ENCODE measurements at regions not wholly inside any gene's neighbourhood (a gene's known extent, or its start where the extent isn't known, plus 50 kb on each side); places are given as distances from the start of the nearest gene placed in this dataset.
A peak's percentile ranks its signal among the peaks of the same experiment; 100 is the strongest.

DNA sequence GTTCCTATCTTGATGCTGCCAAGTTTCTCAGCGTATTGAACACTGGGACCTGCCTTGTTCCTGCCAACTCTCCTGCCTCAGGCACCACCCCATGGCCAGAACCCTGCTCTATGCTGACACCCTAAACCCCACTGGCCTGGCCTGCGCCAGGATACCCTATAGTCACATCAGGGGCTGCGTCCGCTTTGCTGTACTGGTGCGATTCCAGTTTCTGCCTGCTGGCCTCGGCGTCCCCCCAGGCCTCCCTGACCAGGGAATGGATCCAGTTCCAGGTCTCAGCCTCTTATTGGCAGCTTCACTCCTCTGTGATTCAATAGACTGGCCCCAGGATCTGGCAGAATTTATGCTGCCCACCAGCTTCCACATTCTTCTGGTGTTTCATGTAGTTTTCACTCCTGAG is 55.0 kb downstream of the GPR6 start:
- no peak for DNase-seq

DNA sequence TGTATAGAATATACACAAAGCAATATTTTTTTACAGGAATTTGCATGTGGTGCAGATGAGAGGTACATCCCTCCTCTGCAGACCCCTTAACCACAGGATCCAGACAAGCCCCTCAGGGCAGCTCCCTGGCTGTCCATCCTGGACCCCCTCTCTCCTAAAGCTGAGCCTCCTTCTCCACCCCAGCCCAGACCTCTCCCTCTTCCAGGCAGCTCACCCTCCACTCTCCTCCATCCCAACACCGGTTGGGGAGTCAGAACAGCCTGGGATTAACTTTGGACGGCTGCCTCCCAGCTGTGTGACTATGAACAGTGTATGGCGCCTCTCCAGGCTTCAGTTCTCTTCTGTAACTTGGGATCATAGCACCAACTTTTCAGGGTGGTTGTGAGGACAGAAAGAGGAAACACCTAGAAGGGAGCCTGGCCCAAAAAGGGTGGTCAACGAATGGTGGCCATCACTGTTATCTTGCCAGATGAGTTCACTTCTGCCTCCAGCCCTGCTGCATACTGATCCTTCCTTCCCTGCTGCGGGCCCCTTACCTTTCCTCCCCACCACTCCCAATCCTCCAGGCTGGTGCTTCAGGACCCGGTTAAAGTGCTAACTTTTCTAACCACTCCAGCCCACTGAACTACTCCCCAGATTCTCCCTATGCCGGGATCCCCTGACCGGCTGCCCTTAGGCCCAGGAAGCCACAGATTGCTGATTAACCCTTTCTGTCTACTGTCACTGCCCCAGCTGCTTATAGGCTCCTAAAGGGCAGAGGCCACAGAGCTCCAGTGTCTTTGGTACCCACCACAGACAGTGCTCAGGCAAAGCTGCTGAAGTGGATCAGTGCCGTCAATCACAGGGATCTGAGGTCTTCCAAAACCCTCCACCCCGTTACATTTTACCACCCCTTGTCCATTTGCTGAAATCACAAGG is 55.9 kb downstream of the GPR6 start:
- no peak for DNase-seq

DNA sequence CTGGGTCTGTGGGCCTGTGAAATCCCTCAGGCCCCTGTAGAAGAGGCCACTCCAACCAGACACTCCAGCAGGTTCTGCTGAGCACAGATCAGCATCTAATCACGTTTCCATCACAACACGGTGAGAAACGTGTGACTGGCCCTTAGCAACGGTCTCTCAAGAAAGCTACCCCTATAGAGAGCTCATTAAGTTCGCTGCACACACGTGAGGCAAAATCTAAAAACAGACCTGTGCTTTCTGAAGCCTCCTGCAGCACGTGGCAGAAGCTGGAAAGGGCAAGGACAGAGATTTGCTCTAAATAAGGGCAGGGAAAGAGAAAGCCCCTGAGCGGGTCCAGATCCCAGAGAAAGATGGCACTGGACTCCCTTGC is 56.5 kb downstream of the GPR6 start:
- no peak for DNase-seq

DNA sequence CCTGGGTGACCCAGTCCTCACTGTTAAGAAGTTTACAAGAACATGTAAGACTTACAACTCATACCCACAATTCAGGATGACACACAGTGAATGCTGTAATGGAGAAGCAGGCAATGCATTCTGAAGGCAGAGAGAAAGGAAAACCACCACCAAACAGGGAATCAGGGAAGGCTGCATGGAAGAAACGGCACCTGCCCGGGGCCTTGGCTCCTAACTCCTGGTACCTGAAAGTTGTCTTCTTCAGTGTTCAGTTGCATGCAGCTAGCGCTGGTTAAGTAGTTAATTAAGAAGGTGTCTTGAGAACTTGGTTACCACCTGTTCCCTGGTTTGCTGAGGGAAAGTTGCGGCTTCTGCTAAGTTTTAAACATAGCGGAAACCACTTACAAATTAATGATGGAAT is 57.2 kb downstream of the GPR6 start:
- DNase-seq, result no peak

DNA sequence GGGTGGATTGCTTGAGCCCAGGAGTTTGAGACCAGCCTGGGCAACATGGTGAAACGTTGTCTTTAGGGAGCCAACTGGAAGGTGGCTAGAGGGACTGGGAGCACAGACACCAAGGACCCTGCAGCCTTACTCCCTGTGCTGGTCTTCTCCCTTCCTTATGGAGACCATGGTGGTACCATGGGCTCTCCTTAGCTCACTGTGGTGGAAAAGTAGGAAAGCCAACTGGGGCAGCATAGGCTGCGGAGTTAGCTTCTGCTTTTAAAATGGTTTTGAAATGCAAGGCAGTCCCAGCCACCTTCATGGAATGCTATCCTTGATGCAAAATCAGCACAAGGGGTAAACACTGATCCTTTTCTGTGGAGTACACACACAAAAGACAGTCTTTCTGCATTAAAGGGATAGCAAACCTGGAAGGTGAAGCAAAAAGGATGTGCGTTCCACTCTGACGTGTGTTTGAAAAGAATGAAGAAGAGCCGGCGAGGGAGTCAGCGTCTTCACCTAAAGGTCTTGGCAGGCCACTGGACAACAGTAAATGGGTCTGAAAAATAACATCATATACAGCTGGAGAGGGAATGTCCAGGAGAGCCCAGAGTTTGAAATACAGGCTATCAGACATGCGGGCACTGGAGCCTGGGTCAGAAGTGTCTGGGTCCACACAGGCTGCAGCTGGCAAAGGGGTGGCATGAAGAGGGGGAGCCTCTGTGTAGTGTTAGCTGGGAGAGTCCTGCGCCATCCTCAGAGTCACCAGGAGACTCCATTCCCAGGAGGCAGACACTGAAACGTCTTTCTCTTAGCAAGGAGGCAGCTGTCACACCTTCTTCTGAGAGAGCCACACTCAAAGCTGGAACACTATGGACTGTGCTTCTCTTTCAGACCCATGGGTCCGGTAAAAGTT is 58.5 kb downstream of the GPR6 start:
- DNase-seq, result no peak

DNA sequence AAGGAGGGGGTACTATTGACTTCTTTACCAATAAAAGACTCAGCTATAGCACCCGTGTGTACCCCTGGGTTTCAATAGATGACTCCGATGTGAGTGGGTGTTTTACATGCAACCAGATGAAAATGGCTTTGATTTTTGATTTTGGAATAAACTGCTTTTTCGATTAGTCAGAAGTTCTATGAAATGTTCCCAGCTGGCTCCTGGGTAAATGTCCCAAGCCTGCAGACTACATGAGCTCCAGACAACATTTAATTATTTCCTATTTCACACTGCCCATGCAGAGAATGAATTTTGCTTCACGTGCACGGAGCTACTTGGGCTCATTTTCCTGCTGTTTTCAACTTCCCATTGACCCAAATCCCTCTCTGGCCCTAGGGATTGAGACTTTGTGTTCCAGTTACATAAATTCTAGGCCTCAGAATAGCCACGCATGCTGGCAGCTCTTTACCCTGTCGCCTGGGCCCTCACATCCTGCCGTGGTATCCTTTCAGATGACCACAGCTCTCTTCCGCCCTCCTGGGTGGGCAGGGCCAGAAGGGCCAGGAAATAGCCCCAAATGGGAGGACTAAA is 59.7 kb downstream of the GPR6 start:
- no peak for DNase-seq

DNA sequence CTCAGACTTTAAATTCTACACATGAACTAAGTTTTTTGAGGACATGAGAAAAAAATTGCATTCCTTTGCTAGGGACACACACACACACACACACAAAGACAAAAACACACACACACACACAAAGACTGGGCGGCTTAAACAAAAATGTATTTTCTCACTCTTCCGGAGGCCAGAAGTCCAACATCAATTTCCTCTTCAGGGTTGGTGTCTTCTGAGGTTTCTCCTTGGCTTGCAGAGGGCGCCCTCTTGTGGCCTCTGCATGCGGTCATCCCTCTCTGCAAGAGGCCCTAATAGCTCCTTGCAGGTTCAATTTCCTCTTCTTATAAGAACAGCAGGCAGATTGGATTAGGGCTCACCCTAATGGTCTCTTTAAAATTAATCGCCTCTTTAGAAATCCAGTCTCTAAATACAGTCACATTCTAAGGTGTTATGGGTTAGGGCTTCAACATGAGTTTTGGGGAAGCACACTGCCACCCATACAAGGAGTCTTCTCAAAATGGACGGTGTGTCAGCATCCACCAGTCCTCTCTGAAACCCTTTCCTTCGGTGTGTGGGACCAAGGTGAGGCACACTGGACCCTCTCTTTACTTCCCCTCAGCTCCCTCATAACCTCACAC is 61.4 kb downstream of the GPR6 start:
- DNase-seq, result peak; percentile 19 to 75

DNA sequence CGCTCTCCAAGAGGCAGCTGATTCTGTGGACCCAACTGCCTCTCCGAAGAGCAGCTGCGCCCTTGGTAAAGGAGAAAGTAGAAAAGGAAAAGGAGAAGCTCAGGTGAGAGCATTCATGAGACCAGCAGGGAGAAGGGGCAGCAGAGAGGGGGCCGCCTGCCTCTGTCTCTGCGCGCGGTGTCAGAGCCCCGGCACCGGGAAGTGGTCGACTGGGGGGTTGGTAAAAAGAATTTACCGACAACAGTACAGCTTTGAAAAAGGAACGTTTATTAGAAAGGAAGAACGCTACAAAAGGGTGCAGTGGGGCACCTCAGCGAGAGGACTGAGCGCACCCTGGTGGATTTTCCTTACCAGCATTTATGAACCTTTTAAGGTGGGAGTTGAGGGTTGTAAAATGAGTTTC is 61.9 kb downstream of the GPR6 start:
- peak; percentile 25 to 30 for DNase-seq

DNA sequence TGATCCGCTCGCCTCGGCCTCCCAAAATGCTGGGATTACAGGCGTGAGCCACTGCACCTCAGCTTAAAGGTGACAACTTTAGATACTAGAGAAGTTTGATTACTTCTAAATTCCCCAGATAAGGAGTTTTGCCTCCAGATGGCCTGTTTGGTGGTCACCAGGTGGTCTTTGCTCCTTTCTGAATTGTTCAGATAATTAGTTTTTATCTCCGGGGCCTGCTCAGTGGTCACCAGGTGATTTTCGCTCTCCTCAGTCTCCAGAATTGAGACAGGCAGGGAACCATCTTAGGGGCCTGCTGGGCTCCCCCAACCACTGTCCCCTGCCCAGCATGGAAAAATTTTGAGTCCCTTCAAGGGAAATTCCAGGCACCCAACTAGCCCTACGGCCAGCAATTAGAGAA is 62.6 kb downstream of the GPR6 start:
- no peak for DNase-seq

DNA sequence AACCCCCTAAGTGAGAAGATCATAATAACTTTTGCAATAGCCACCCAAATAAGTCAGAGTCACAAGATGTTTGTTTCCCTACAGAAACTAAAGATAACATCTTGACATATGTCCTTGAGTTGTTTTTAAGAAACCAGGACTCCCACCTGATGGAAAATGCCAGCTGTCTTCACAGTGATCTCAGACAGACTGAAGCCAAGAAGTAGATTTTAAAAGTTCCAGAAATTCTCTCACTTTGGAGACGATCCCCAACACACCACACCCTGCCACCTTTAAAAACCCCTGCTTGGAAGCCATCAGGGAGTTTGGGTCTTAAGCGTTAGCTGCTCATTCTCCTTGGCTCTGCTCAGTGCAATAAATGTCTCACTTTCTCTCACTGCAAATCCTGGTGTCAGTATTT is 63.0 kb downstream of the GPR6 start:
- DNase-seq, result no peak

DNA sequence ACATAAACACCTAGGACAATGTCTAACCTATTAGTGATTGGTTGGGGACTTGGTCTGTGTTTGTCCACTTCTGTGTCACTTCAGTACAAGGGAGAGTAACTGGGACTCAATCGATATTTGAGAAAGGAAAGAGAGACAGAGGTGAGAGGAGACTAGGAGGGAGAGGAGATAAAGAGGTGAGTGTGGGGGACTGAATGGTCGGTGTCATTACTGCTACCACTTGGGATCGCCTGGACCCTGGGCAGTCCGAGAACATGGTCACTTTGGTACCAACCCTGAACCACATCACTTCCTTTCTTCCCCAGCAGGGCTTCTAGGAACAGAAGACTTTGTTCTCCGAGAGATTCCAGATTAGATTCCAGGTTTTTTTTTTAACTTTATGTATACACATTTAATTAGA is 63.7 kb downstream of the GPR6 start:
- DNase-seq, result no peak

DNA sequence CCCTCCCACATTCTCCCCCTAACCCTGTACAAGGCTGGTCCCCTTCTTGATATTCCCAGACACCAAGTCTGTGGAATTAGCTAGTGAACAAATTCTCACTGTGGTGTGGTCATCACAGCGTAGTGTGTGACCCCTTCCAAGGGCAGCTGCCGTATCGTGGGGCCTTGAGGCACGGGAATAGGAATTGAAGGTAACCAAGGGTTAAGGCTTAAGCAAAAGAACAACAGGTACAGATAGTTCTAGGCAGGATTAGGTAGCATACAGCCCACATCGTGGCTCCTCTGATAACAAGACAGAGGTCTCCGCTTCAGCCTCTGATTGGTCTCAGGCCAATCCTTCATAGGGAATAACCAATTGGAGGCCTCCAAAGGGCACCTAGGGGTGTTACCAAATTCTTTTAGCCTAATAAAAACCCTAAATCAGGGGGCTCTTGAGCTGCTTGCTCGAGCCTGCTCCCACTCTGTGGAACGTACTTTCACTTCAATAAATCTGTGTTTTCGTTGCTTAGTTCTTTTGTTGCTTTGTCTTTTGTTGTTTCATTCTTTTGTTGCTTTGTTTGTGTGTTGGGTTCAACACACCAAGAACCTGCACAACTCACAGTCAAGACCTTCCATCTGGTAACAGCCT is 64.7 kb downstream of the GPR6 start:
- DNase-seq, result no peak

DNA sequence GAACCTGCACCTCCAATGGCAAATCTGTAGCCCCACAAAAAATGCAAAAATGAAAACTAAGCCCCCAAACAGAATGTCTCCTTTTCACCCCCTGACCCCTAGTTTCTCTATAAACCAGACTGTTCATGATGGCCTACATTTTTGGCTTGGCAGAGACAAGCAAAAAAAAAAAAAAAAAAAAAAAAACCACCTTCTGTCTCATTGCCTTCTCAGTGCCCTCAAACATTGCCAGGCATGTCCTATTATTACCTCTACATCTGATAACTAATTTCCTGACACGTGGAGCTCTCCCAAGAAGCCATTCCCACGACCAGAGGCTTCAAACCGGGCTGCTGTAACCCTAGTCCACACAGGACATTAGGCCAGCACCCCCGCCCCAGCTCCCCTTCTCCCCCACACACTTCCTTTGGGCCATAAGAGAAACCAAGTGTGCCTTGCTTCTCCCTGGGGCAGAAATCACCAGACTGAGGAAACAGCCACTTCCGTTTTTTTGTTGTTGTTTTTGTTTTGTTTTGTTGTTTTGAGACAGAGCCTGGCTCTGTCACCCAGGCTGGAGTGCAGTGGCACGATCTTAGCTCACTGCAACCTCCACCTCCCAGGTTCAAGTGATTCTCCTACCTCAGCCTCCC is 65.4 kb downstream of the GPR6 start:
- DNase-seq, result no peak

DNA sequence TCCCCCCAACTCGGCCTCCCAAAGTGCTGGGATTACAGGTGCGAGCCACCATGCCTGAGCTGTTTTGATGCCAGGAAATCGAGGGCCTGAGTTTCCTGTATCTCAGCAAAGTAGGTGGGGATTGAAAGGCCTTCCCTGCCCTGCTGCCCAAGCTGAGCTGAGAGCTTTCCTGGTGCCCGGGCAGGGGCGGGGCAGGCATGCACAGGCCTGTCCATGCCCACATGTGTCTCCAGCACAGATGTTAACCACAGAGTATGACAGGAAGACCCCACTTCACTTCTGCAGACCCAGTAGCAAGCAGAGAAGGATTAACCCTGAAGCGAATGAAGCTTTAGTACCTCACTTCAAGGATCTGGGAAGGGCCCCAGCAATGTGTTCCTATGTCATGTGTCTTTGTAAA is 66.0 kb downstream of the GPR6 start:
- no peak for DNase-seq

DNA sequence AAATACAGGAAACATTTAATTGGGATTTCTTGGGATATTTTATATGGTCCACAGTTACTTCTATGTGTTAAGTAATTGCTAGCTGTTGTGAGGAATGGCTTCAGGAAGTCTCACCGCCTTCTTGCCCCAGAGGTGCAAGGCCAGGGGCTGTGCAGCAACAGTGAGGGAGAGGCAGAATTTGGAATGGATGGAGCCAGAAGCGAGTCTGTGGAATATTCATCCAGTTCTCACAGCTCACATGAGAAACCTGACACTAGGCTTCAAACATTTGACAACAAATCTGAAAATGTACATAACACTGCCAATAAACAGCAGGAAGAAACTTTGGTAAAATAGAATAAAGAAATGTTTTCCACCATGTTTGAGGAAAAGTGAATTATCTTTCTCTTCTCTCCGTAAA is 66.5 kb downstream of the GPR6 start:
- no peak for DNase-seq

DNA sequence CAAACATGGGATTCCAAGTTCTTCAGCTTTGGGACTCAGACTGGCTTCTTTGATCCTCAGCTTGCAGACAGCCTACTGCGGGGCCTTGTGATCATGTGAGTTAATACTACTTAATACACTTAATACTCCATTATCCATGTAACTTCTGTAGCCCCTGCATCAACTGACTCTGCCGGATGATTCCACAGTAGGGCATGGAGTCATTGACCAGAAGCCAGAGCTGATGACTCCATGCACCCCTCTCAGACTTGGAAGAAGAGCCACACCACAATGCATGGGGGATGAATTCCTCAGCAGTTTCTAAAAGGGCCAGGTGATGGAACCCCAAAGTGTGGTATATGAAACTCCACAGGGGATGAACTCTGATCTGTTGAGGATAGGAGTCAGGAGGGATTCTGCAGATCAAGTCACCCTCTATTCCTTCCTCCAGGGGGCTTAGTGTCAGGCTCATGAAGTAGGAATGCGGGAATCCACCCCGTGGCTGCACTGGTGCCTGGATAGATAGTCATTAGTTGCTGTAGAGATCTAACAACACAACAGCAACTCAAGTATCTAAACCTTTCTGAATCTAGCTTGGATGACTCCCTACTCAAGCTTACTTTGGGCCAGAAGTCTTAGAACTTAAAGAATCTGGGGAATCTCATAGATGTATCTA is 70.2 kb downstream of the GPR6 start:
- no peak for DNase-seq

DNA sequence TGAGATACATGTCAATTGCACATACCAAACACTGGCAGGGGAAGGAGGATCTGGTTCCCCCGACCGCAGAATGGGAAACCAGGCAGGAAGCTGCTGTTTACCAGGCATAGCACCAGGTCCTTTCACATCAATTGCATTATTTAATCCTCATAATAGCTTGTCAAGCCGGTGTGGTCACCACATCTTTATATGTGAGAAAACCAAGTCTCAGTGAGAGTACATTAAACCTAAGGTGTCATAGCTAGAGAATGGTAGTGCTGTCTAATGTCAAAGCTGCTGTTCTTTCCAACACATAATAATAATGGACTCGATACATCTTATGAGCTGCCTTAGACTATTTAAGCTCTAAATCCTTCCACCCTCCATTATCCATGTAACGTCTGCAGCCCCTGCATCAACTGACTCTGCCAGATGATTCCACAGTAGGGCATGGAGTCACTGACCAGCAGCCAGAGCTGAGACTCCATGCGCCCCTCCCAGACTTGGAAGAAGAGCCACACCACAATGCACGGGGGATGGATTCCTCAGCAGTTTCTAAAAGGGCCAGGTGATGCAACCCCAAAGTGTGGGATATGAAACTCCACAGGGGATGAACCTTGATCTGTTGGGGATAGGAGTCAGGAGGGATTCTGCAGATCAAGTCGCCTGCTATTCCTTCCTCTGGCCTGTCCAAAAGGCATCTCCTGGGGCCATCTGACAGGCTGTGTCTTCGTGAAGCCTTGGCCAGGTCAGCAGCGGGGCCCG is 71.8 kb downstream of the GPR6 start:
- DNase-seq, result no peak
